ENCODE measurements at regions not wholly inside any gene's neighbourhood (a gene's known extent, or its start where the extent isn't known, plus 50 kb on each side); places are given as distances from the start of the nearest gene placed in this dataset.

GRCh38 chr1:81156887-81157286 lies 643.8 kb upstream of the ADGRL2 start:
- Histone ChIP-seq H3K27me3 (ENCODE audit: control insufficient read depth in 2 of 2, insufficient read depth in 2 of 2, low read length in 2 of 2) (no peaks in the 10 kb centered on the region), H3K27ac (ENCODE audit: low read depth in 1 of 2, low read length in 2 of 2) (no peak overlapping the region), H3K79me2 (ENCODE audit: insufficient read depth, low read length) (no peaks in the 10 kb centered on the region), H3K4me3 (replicated peaks in 1 of 3; ENCODE audit: low read depth in 2 of 3, low read length in 3 of 3) (no peak overlapping the region), H3K9me3 (replicated peaks in 1 of 2; ENCODE audit: control insufficient read depth in 1 of 2, insufficient read depth in 1 of 2, low read length in 2 of 2) (peaks cover 0 to 12% of the 10 kb centered on the region in 2 donors), H3K4me1 (ENCODE audit: control insufficient read depth in 1 of 2, insufficient read depth in 2 of 2, low read length in 2 of 2) (no peaks in the 10 kb centered on the region), H2AFZ (ENCODE audit: insufficient read depth, low read depth, low read length, poor library complexity, severe bottlenecking) (no peak overlapping the region), H3K36me3 (replicated peaks in 1 of 2; ENCODE audit: control insufficient read depth in 1 of 2, insufficient read depth in 2 of 2, low read length in 2 of 2) (no peaks in the 10 kb centered on the region), H3K9ac (ENCODE audit: insufficient read depth, low read length, poor library complexity, severe bottlenecking) (no peak overlapping the region), H3K4me2 (replicated peaks; ENCODE audit: extremely low read depth, low read length, poor library complexity, severe bottlenecking) (no peak overlapping the region), H4K20me1 (ENCODE audit: insufficient read depth, low read length) (no peaks in the 10 kb centered on the region)
- Mint-ChIP-seq H3K9me3 (peaks cover 0 to 12% (median 4%) of the 10 kb centered on the region in 7 donors), H3K4me3 (no peak overlapping the region), H3K4me1 (no peaks in the 10 kb centered on the region), H3K36me3 (no peaks in the 10 kb centered on the region), H3K27ac (peak overlapping the region in 1 of 7 donors; percentile 18), H3K27me3 (ENCODE audit: low read depth in 3 of 3) (peaks cover 0 to 2% (median 0%) of the 10 kb centered on the region in 3 donors)
- no peak for DNase-seq
- TF ChIP-seq CTCF (IDR thresholded peaks at IDR 0.05), result no peak
- intact Hi-C loops (cut with micrococcal nuclease), result no loop called here
- no CpG with 5 or more reads among the region's 1 CpG for WGBS (ENCODE audit: insufficient coverage)

GRCh38 chr1:81155131-81155530 lies 645.6 kb upstream of the ADGRL2 start:
- Mint-ChIP-seq H3K27ac (no peak overlapping the region), H3K4me1 (no peaks in the 10 kb centered on the region), H3K4me3 (no peak overlapping the region), H3K9me3 (peaks cover 0 to 6% (median 2%) of the 10 kb centered on the region in 7 donors), H3K27me3 (ENCODE audit: low read depth in 3 of 3) (no peaks in the 10 kb centered on the region), H3K36me3 (no peaks in the 10 kb centered on the region)
- H3K4me3 ChIP-seq (replicated peaks in 1 of 3; ENCODE audit: low read depth in 2 of 3, low read length in 3 of 3), result no peak overlapping the region
- H3K4me1 ChIP-seq (ENCODE audit: control insufficient read depth in 1 of 2, insufficient read depth in 2 of 2, low read length in 2 of 2), result no peaks in the 10 kb centered on the region
- TF ChIP-seq CTCF (IDR thresholded peaks at IDR 0.05), result no peak
- H3K79me2 ChIP-seq (ENCODE audit: insufficient read depth, low read length), result no peaks in the 10 kb centered on the region
- no peaks in the 10 kb centered on the region for H4K20me1 ChIP-seq (ENCODE audit: insufficient read depth, low read length)
- H3K4me2 ChIP-seq (replicated peaks; ENCODE audit: extremely low read depth, low read length, poor library complexity, severe bottlenecking), result no peak overlapping the region
- no peak for DNase-seq
- no CpG with 5 or more reads among the region's 1 CpG for WGBS (ENCODE audit: insufficient coverage)
- intact Hi-C loops (cut with micrococcal nuclease), result no loop called here
- H2AFZ ChIP-seq (ENCODE audit: insufficient read depth, low read depth, low read length, poor library complexity, severe bottlenecking), result no peak overlapping the region
- no peaks in the 10 kb centered on the region for H3K36me3 ChIP-seq (replicated peaks in 1 of 2; ENCODE audit: control insufficient read depth in 1 of 2, insufficient read depth in 2 of 2, low read length in 2 of 2)
- no peak overlapping the region for H3K9ac ChIP-seq (ENCODE audit: insufficient read depth, low read length, poor library complexity, severe bottlenecking)
- no peak overlapping the region for H3K27ac ChIP-seq (ENCODE audit: low read depth in 1 of 2, low read length in 2 of 2)
- H3K27me3 ChIP-seq (ENCODE audit: control insufficient read depth in 2 of 2, insufficient read depth in 2 of 2, low read length in 2 of 2), result no peaks in the 10 kb centered on the region
- H3K9me3 ChIP-seq (replicated peaks in 1 of 2; ENCODE audit: control insufficient read depth in 1 of 2, insufficient read depth in 1 of 2, low read length in 2 of 2), result no peaks in the 10 kb centered on the region
